ENCODE measurements at regions not wholly inside any gene's neighbourhood (a gene's known extent, or its start where the extent isn't known, plus 50 kb on each side); places are given as distances from the start of the nearest gene placed in this dataset.
A peak's percentile ranks its signal among the peaks of the same experiment; 100 is the strongest.

- DNase-seq, result peak; percentile 79
Measured at GRCh38 chr5:14011089-14012020, 66.9 kb upstream of the DNAH5 start.

GRCh38 chr5:14009575-14009974, 65.1 kb upstream of the DNAH5 start:
- no peak for DNase-seq

GRCh38 chr5:14008819-14009311, 64.4 kb upstream of the DNAH5 start:
- no peak for DNase-seq

- DNase-seq, result no peak
Measured at GRCh38 chr5:14006823-14007520, 62.5 kb upstream of the DNAH5 start.

GRCh38 chr5:14004598-14005394, 60.3 kb upstream of the DNAH5 start:
- DNase-seq, result no peak

GRCh38 chr5:14003936-14004335, 59.4 kb upstream of the DNAH5 start:
- DNase-seq, result no peak

GRCh38 chr5:14003513-14003912, 59.0 kb upstream of the DNAH5 start:
- no peak for DNase-seq

GRCh38 chr5:13998254-13998653, 53.8 kb upstream of the DNAH5 start:
- no peak for DNase-seq

GRCh38 chr5:13997514-13997913, 53.0 kb upstream of the DNAH5 start:
- no peak for DNase-seq

- DNase-seq, result no peak
Measured at GRCh38 chr5:13994621-13995253, 50.2 kb upstream of the DNAH5 start.
